Activated T-cell treated with anti-CD3 and anti-CD28 coated beads, Interleukin-2, amount 50 U/mL, for 72 hours (primary cell): ENCODE measurements at regions not wholly inside any gene's neighbourhood (a gene's known extent, or its start where the extent isn't known, plus 50 kb on each side); places are given as distances from the start of the nearest gene placed in this dataset.

Experiments
- ATAC-seq, 2 donors: fragments of 150-1000 bp; cut with Tn5 transposase; replicated peaks in 1 of 2; 2 replicates each; pipeline ENCODE4 v1.10.0; 2021; ENCODE audit warnings: moderate library complexity in 2 of 2, mild to moderate bottlenecking in 1 of 2
- DNase-seq, 2 donors: peaks; one replicate each; pipeline ENCODE4 v3.0.0; 2021 to 2022; ENCODE audit warnings: mixed read lengths in 1 of 2
- H3K27ac Mint-ChIP-seq: one replicate; pipeline ENCODE4 v1.8.0; 2022; ENCODE audit warnings: mild to moderate bottlenecking, moderate library complexity, mixed read lengths
- H3K27me3 Mint-ChIP-seq: one replicate; pipeline ENCODE4 v1.8.0; 2022; ENCODE audit warnings: low read depth, mixed read lengths
- H3K36me3 Mint-ChIP-seq, 2 donors: one replicate each; pipeline ENCODE4 v1.8.0; 2022; ENCODE audit warnings: mixed read lengths in 2 of 2, mild to moderate bottlenecking in 1 of 2; ENCODE audit not compliant: insufficient read depth in 2 of 2
- H3K4me1 Mint-ChIP-seq: one replicate; pipeline ENCODE4 v1.8.0; 2022; ENCODE audit warnings: low read depth, mixed read lengths
- H3K4me3 Mint-ChIP-seq, 2 donors: one replicate each; pipeline ENCODE4 v1.8.0; 2022; ENCODE audit warnings: mild to moderate bottlenecking in 2 of 2, mixed read lengths in 2 of 2, moderate library complexity in 2 of 2
- H3K9me3 Mint-ChIP-seq, 2 donors: one replicate each; pipeline ENCODE4 v1.8.0; 2022; ENCODE audit warnings: mixed read lengths in 2 of 2

- no peaks in the 10 kb centered on the region for H3K27me3 Mint-ChIP-seq
- peaks cover 0 to 1% of the 10 kb centered on the region in 2 donors for H3K9me3 Mint-ChIP-seq
- no peaks in the 10 kb centered on the region for H3K4me1 Mint-ChIP-seq
- H3K27ac Mint-ChIP-seq: no peak overlapping the region
- H3K4me3 Mint-ChIP-seq: no peak overlapping the region
- no peaks in the 10 kb centered on the region for H3K36me3 Mint-ChIP-seq
- ATAC-seq (no peak), DNase-seq (no peak)
Observed at GRCh38 chr5:113900141-113900540, 386.6 kb downstream of the YTHDC2 start.

DNA sequence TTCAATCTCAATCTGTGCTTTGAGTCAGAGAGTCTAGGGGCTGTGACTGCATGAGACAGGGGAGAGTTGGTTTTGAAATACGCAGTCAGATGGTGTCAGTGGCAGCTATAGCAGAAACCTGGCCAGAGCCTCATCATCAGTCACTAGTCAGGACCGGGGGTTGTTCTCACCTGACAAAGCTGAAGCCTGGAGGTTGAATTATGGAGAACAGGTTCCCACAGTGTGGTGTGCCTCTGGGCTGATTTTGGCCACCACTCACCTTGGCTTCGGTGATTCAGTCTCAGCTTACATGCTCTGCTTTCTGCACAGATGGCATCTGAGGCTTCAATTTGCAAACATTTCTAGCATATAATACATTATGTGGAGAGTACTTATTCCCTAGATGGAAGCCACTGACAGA, 387.3 kb downstream of the YTHDC2 start:
- DNase-seq (no peak), ATAC-seq (no peak)
- Mint-ChIP-seq H3K27ac (no peak overlapping the region), H3K4me3 (no peak overlapping the region), H3K9me3 (peaks cover 0 to 1% of the 10 kb centered on the region in 2 donors), H3K4me1 (no peaks in the 10 kb centered on the region), H3K36me3 (no peaks in the 10 kb centered on the region), H3K27me3 (no peaks in the 10 kb centered on the region)

DNA sequence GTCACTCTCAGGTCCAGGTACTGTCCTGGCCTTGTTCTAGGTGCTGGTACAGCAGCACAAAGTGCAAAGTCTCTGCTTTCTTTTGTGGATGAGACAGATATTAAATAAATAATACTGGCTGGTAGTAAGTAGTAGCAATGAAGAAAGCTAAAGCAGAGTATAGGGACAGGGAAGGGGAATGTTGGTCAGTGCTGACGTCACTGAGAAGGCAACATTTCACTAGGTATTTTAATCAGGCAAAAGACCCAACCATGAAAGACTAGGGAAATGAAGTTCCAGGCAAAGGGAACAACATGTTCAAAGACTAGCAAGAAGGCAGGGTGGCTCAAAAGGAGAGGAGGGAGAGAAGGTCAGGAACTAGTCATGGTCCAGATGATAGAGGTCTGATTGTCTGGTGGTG, 388.2 kb downstream of the YTHDC2 start:
- H3K27ac Mint-ChIP-seq: no peak overlapping the region
- no peak overlapping the region for H3K4me3 Mint-ChIP-seq
- H3K4me1 Mint-ChIP-seq: no peaks in the 10 kb centered on the region
- H3K9me3 Mint-ChIP-seq: peaks cover 0 to 3% of the 10 kb centered on the region in 2 donors
- DNase-seq (no peak), ATAC-seq (no peak)
- no peaks in the 10 kb centered on the region for H3K36me3 Mint-ChIP-seq
- H3K27me3 Mint-ChIP-seq: no peaks in the 10 kb centered on the region

DNA sequence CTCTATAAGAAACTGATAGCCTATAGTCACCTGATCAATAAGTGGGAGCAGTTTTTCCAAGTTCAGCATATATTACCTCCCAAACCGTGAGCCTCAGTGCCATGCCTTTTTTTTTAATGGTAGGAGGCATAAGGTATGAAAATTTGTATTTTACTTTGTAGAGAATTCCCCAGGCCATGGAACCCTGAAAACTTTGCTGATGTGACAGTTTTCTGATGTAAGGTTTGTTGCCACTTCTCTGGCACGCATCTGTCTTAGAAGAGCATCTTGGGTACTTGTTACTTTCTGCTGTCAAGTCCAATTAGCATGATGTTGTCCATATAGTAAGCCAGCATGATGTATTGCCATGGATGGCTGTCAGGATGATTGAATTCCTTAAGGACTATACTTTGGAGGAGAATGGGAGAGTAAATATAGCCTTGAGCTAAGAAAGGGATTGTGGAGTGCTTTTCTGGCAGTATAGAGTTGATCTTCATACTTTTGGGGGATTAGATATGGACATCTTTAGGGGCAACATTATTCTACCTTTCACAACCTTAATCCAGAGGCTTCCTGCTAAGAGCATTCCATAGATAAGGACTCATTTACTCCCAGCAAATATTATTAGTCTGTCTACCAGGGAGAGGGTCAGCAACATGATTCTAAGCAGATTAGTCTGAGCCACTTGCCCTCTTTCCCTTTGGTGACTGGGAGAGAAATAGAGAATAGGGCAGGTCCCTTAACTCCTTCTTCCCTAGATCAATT, 389.6 kb downstream of the YTHDC2 start:
- Mint-ChIP-seq H3K27ac (no peak overlapping the region), H3K36me3 (no peaks in the 10 kb centered on the region), H3K4me3 (no peak overlapping the region), H3K4me1 (no peaks in the 10 kb centered on the region), H3K9me3 (peaks cover 0 to 3% of the 10 kb centered on the region in 2 donors), H3K27me3 (no peaks in the 10 kb centered on the region)
- no peak for DNase-seq
- no peak for ATAC-seq

- no peaks in the 10 kb centered on the region for H3K36me3 Mint-ChIP-seq
- H3K27me3 Mint-ChIP-seq: no peaks in the 10 kb centered on the region
- ATAC-seq (no peak), DNase-seq (no peak)
- H3K27ac Mint-ChIP-seq: no peak overlapping the region
- peaks cover 0 to 1% of the 10 kb centered on the region in 2 donors for H3K9me3 Mint-ChIP-seq
- H3K4me3 Mint-ChIP-seq: no peak overlapping the region
- no peaks in the 10 kb centered on the region for H3K4me1 Mint-ChIP-seq
Observed at GRCh38 chr5:113909782-113910181, 396.3 kb downstream of the YTHDC2 start.

GRCh38 chr5:113917997-113918396, 404.5 kb downstream of the YTHDC2 start:
- H3K27ac Mint-ChIP-seq: no peak overlapping the region
- peaks cover 2 to 3% of the 10 kb centered on the region in 2 donors for H3K9me3 Mint-ChIP-seq
- DNase-seq (no peak), ATAC-seq (no peak)
- no peak overlapping the region for H3K4me3 Mint-ChIP-seq
- H3K36me3 Mint-ChIP-seq: no peaks in the 10 kb centered on the region
- H3K4me1 Mint-ChIP-seq: no peaks in the 10 kb centered on the region
- H3K27me3 Mint-ChIP-seq: no peaks in the 10 kb centered on the region

GRCh38 chr5:113922343-113922742, 408.8 kb downstream of the YTHDC2 start:
- H3K4me1 Mint-ChIP-seq: no peaks in the 10 kb centered on the region

GRCh38 chr5:113935453-113935852, 422.0 kb downstream of the YTHDC2 start:
- Mint-ChIP-seq H3K4me3 (no peak overlapping the region), H3K4me1 (no peaks in the 10 kb centered on the region), H3K9me3 (peaks cover 0 to 3% of the 10 kb centered on the region in 2 donors), H3K27me3 (no peaks in the 10 kb centered on the region), H3K36me3 (no peaks in the 10 kb centered on the region), H3K27ac (no peak overlapping the region)
- ATAC-seq: no peak
- no peak for DNase-seq

More at GRCh38 chr5:113922343-113922742, 408.8 kb downstream of the YTHDC2 start:
- DNase-seq (no peak), ATAC-seq (no peak)
- H3K27ac Mint-ChIP-seq: no peak overlapping the region
- peaks cover 0 to 2% of the 10 kb centered on the region in 2 donors for H3K9me3 Mint-ChIP-seq
- H3K27me3 Mint-ChIP-seq: no peaks in the 10 kb centered on the region
- no peak overlapping the region for H3K4me3 Mint-ChIP-seq
- H3K36me3 Mint-ChIP-seq: no peaks in the 10 kb centered on the region

DNA sequence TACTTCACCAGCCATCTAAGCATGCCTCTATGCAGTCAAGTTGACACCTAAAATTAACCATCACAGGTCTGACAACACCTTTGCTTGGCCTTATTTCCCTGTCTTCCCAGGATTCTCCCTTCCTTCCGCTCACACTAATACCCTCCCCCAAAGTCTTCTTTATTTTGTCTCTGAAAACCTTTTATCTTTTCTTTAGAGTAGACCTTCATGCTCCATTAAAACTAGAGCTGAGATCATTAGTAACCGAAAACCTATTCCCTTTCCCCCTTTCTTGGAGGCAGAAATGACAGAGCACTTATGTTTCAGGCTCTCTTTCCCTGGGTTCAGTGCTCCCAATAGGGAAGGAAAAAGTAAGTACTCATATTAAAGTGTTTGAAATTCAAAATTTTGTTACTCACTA, 423.8 kb downstream of the YTHDC2 start:
- Mint-ChIP-seq H3K36me3 (no peaks in the 10 kb centered on the region), H3K27ac (no peak overlapping the region), H3K27me3 (no peaks in the 10 kb centered on the region), H3K9me3 (peaks cover 0 to 3% of the 10 kb centered on the region in 2 donors), H3K4me1 (no peaks in the 10 kb centered on the region), H3K4me3 (no peak overlapping the region)
- ATAC-seq: no peak
- DNase-seq: no peak

GRCh38 chr5:113939988-113940387, 421.9 kb upstream of the KCNN2 start:
- Mint-ChIP-seq H3K27ac (no peak overlapping the region), H3K4me3 (no peak overlapping the region), H3K4me1 (no peaks in the 10 kb centered on the region), H3K36me3 (no peaks in the 10 kb centered on the region), H3K9me3 (peaks cover 2 to 3% of the 10 kb centered on the region in 2 donors), H3K27me3 (no peaks in the 10 kb centered on the region)
- DNase-seq (no peak), ATAC-seq (no peak)

- no peak for DNase-seq
- Mint-ChIP-seq H3K4me1 (no peaks in the 10 kb centered on the region), H3K36me3 (no peaks in the 10 kb centered on the region), H3K27ac (no peak overlapping the region), H3K27me3 (no peaks in the 10 kb centered on the region), H3K4me3 (no peak overlapping the region), H3K9me3 (peaks cover 5 to 7% of the 10 kb centered on the region in 2 donors)
- no peak for ATAC-seq
Observed at GRCh38 chr5:113950186-113950585, 411.7 kb upstream of the KCNN2 start.

DNA sequence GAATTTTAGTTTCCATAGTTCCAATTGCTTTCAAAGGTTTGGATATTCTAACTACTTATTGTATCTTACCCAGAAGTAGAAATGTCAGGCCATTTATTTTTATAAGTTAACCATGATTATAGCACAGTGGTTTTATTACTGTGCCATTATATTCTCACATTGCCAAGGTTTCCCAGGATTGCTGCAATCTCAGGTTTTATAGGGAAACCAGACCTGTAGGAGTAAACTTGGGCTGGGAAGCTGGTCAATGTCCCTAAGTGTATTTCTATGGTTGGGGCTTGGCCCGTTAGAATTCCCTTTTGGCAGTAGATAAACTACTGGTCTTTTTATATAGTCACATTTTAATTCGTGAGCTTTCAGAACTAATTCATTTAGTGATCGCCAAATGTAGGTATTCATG, 396.6 kb upstream of the KCNN2 start:
- H3K27me3 Mint-ChIP-seq: no peaks in the 10 kb centered on the region
- no peak overlapping the region for H3K4me3 Mint-ChIP-seq
- peaks cover 3 to 9% of the 10 kb centered on the region in 2 donors for H3K9me3 Mint-ChIP-seq
- no peak for DNase-seq
- no peaks in the 10 kb centered on the region for H3K36me3 Mint-ChIP-seq
- no peak for ATAC-seq
- no peaks in the 10 kb centered on the region for H3K4me1 Mint-ChIP-seq
- H3K27ac Mint-ChIP-seq: no peak overlapping the region

DNA sequence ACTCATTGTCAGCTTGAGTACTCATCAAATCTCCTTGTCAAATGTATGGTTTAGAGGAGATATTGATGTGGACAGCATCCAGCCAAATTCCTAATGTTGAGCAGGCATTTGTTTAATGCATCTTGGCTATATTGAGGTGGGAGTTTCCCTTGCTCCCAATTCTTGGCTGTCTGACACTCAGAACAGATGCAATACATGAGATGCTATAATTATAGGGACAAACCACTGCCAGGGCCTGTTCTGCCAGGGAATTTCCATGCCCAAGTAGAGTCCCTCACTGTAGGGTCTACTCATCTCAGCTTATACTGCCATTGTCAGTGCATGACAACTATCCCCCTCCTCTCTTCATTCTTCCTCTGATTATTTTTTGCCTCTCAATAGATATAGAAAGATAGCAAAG, 392.0 kb upstream of the KCNN2 start:
- Mint-ChIP-seq H3K27ac (no peak overlapping the region), H3K9me3 (peaks cover 2 to 3% of the 10 kb centered on the region in 2 donors), H3K4me3 (no peak overlapping the region), H3K27me3 (no peaks in the 10 kb centered on the region), H3K4me1 (no peaks in the 10 kb centered on the region), H3K36me3 (no peaks in the 10 kb centered on the region)
- ATAC-seq (no peak), DNase-seq (no peak)

- H3K9me3 Mint-ChIP-seq: peaks cover 2 to 3% of the 10 kb centered on the region in 2 donors
- no peaks in the 10 kb centered on the region for H3K27me3 Mint-ChIP-seq
- no peaks in the 10 kb centered on the region for H3K4me1 Mint-ChIP-seq
- no peaks in the 10 kb centered on the region for H3K36me3 Mint-ChIP-seq
- DNase-seq (no peak), ATAC-seq (no peak)
- no peak overlapping the region for H3K4me3 Mint-ChIP-seq
- no peak overlapping the region for H3K27ac Mint-ChIP-seq
Observed at GRCh38 chr5:113971454-113971853, 390.4 kb upstream of the KCNN2 start.
